GM12865 (cell line): ENCODE measurements at regions not wholly inside any gene's neighbourhood (a gene's known extent, or its start where the extent isn't known, plus 50 kb on each side); places are given as distances from the start of the nearest gene placed in this dataset.
"Not testable (repeated sequence)": the region's sequence is repeated elsewhere in the genome, so short reads cannot be mapped to it uniquely, and the experiment has no call there.

Experiments
- DNase-seq: peaks from one replicate; pipeline ENCODE4 v3.0.0; 2010; ENCODE audit warnings: low read depth
- H3K4me3 ChIP-seq: 2 replicates; pipeline ENCODE4 v1.5.1; 2011; ENCODE audit warnings: mild to moderate bottlenecking, low read depth, low read length, control low read depth
- TF ChIP-seq, protein P1 (sequence below): IDR thresholded peaks from 2 replicates; pipeline ENCODE4 v1.5.1; 2011; ENCODE audit warnings: low read length, control low read depth, low read depth, inconsistent platforms; ENCODE audit not compliant: insufficient read depth; ENCODE audit errors: missing control alignments

DNA sequence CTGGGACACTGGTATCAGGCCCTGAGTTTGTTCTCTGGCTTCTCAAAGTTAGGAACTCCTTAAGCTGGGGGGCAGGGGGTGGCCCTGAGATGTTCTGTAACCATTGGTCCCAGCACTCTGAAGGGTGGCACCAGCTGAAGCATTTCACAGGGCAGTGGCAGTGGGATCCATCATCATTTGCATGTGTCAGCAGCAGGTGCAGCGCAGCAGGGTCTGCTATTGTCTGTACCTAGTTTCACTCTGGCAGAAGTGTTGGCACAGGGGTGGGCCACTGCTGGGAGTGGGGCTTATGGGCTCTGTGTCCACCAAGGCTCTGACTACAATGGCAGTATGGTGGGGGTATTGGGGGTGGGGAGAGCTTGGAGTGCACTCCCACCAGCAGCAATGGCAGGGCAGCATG, 460.4 kb upstream of the ZNF804A start:
- TF ChIP-seq, protein P1, sequence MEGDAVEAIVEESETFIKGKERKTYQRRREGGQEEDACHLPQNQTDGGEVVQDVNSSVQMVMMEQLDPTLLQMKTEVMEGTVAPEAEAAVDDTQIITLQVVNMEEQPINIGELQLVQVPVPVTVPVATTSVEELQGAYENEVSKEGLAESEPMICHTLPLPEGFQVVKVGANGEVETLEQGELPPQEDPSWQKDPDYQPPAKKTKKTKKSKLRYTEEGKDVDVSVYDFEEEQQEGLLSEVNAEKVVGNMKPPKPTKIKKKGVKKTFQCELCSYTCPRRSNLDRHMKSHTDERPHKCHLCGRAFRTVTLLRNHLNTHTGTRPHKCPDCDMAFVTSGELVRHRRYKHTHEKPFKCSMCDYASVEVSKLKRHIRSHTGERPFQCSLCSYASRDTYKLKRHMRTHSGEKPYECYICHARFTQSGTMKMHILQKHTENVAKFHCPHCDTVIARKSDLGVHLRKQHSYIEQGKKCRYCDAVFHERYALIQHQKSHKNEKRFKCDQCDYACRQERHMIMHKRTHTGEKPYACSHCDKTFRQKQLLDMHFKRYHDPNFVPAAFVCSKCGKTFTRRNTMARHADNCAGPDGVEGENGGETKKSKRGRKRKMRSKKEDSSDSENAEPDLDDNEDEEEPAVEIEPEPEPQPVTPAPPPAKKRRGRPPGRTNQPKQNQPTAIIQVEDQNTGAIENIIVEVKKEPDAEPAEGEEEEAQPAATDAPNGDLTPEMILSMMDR, result no peak
- no peak overlapping the region for H3K4me3 ChIP-seq
- DNase-seq, result no peak

DNA sequence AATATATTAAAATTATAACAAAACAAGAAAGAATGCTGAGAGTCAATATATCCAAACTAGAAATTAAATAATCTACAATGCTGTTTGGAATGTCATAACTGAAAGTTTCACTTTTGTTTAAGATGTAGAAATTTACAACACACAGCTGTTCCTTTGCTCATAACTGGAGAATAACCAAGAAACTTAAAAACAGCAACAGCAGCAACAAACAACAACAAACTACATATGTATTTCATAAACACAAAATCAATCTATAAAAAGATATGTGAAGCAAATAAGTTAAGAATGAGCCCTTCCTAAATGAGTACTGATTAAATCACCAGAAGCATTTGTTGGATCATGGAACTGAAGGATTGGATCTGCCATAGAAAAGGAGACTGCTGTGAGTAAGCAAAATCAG, 456.5 kb upstream of the ZNF804A start:
- H3K4me3 ChIP-seq, result no peak overlapping the region
- TF ChIP-seq, protein P1, result no peak
- DNase-seq, result no peak

DNA sequence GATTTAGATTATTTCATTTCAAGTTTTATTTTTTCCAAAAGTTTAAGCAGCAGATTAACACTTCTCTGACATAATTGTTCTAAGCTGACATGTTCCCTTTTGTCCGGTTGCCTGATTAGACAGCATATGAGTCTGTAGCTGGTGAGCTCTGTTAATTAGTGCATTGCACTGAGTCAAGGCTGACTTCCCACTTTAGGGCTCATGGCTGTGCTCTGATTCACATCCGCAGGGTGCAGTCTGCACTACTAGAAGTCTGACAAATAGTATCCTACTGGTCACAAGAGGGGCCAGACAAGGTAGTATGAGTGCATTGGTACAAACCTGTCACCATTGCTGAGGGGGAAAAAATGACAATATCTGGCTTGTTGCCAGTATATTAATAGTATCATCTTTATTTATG, 443.9 kb upstream of the ZNF804A start:
- no peak for DNase-seq
- H3K4me3 ChIP-seq, result no peak overlapping the region
- TF ChIP-seq, protein P1, result no peak

DNA sequence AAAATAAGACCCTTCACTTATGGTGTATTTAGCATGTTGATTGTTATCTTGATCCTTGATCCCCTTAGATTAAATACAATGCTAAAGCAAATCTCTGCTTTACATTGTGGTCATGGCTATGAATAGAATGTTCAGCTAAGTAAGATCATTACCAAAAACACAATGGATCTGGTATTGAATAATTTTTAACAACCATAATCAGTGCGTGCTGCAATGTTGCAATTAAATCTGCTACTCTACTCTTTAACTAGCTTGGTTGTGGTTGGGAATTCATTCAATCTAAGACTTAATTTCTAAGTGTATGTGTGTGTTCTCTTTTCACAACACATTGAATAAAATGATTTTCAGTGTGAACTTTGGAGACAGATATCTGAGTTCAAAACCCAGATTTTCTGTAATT, 442.5 kb upstream of the ZNF804A start:
- no peak for DNase-seq
- H3K4me3 ChIP-seq, result no peak overlapping the region
- TF ChIP-seq, protein P1, result no peak

DNA sequence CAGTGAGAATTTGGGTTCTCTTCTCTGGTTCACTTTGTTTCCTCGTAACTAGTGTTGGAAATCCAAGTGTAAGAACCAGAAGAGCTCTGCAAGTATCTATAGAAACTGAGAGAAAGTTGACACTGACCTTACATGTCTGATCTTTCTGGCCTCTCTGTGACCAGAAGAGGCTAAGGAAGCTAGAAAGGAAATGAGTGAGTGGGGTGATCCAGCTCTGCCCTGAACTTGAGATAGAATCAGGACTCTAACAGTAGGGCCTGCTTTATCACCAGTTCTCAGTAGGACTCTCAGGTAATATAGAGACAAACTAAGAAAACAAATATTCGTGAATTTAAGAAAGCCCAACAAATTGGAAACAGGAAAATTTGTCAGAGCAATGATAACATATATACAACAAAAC, 441.2 kb upstream of the ZNF804A start:
- no peak for DNase-seq
- no peak overlapping the region for H3K4me3 ChIP-seq
- TF ChIP-seq, protein P1, result no peak

DNA sequence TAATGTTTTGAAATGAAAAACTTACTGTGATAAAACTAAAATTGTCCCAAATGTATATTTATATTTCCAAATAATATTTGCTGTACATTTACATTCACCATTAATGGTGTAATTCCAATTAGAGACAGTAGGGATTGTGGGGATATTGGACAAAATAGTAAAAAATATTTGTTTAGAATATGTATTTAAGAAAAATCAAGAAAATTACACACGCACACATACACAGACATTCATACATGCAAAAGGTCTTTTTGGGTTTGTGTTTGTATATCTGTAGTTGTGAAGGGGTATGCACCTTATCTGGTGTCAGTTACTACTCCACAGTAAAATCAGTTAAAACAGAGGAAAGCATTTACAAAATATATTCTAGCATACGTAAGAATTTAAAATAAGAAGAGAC, 435.9 kb upstream of the ZNF804A start:
- no peak overlapping the region for H3K4me3 ChIP-seq
- no peak for DNase-seq
- TF ChIP-seq, protein P1, result no peak

DNA sequence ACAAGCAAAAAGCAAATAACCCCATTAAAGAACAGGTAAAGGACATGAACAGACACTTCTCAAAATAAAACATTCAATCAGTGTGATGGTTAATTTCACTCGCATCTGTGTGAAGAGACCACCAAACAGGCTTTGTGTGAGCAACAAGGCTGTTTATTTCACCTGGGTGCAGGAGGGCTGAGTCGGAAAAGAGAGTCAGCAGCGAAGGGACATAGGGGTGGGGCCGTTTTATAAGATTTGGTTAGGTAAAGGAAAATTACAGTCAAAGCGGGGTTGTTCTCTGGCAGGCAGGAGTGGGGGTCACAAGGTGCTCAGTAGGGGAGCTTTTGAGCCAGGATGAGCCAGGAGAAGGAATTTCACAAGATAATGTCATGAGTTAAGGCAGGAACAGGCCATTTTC, 429.5 kb upstream of the ZNF804A start:
- not testable (repeated sequence) for H3K4me3 ChIP-seq, DNase-seq

DNA sequence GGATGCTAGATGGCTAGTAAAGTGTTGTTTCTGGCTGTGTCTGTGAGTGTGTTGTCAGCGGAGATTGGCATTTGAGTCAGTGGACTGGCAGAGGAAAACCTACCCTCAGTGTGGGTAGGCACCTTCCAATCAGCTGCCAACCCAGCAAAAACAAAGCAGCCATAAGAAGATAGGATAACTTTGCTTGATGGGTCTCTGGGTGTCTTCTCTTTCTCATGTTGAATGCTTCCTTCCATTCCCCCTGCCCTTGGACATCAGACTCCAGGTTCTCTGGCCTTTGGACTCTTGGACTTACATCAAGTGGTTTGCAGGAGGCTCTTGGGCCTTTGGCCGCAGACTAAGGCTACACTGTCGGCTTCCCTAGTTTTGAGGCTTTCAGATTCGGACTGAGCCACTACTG, 429.0 kb upstream of the ZNF804A start:
- no peak for DNase-seq
- TF ChIP-seq, protein P1, result no peak
- H3K4me3 ChIP-seq, result no peak overlapping the region
